NCI-H1930 (cell line): ENCODE measurements at regions not wholly inside any gene's neighbourhood (a gene's known extent, or its start where the extent isn't known, plus 50 kb on each side); places are given as distances from the start of the nearest gene placed in this dataset.

Source experiments
- DNase-seq, 2 experiments: peaks; one replicate each; lab custom pipeline; 2025; lab: John Stamatoyannopoulos, UW

DNA sequence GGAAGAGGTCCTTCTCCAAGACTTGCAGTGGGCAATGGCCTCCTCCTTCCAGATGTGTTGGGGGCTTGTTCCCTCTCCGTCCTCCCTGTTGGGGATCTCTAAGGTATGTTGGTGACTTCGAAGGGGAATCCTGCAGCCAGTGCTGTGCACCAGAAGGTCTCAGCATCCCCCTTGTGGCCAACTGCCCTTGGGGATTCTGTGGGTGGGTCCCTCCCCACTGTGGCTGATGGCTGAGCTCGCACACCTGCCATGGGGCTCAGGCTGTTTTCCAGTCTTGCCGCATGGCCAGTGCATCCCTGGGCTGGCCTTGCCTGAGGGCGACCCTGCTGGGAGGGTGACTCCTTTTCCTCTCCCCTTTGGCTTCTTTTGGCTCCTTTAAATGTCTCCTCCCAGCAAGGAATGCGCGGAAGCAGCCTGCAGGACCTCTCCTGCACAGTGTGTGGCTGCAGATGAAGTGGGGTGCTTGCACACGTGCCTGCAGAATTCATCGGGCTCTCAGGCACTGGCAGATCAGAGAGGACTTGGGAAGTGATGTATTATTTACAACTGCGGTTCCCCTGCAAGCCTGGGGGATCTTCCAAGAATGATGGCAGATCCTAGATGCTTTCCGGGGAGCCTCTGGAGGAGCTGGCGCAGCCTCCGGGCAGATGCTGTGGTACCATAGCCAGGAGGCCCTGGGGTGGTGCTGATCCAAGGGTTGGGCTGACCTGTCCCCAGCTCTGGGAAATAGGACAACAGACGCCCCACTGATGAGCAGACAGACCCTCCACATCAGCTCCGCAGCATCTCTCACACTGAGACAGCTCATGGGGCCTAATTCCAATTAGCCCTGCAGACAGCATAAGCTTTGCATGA is 410.0 kb downstream of the TCERG1L start:
- DNase-seq: no peak

GRCh38 chr10:130902471-130902870 is 409.1 kb downstream of the TCERG1L start:
- no peak for DNase-seq

DNA sequence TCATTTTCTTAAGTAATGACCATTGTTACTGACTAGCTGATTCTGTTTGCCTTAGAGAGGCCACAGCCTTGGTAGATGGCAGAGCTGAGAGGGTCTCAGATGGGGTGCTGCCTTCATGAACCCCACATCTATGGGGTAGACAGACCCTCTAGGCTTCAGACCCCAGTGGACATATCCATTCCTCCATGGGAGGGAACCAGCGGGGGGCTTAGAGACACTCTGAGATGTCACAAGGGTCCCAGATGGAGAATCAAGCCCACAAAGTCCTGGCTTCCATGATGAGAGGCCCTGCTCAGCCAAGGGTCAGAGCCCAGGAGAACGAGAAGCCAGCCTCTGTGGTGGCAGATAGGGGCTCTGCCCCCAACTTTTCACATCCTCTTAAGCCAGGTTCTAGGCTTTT is 408.6 kb downstream of the TCERG1L start:
- DNase-seq: no peak

DNA sequence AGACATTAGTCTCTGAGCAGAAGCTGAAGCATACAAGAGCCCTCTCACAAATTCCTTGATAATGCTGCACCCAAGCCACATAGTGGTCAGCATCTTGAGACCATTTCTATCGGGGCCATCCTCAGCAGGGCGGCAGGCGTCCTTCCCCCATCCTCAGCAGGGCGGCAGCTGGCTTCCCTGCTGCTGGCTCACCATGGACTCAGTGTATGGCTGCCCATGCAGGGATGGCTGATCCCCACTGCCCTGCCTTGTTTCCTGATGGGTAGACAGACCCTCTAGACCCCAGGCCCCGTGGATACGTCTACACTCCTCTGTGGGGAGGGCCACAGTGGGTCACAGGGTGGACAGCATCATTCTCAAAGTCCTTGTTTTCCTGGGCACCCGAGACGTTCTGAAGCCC is 406.8 kb downstream of the TCERG1L start:
- no peak for DNase-seq

- DNase-seq: no peak
Observed at GRCh38 chr10:130905386-130905785, 406.1 kb downstream of the TCERG1L start.

DNA sequence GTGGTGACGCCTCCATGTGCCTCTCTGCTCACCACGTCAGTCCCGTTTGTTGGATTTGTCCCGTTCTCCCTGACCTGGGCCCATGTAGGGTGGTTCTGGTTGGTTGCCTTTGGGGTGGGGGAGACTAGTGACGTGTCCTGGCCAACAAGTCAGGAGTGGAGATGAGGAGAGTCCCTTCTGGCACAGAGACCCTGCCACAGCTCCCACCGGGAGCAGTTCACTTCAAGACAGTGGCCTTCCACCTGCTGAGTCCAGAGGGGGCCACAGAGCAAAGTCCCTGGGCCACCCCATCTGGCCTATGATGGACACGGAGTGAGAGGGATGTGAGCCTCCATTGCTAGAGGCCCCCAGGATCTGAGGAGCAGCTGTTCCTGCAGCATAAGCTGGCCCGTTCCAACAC is 405.6 kb downstream of the TCERG1L start:
- no peak for DNase-seq

GRCh38 chr10:130910848-130911247 is 400.7 kb downstream of the TCERG1L start:
- DNase-seq: no peak

GRCh38 chr10:130913844-130914243 is 397.7 kb downstream of the TCERG1L start:
- DNase-seq: no peak

GRCh38 chr10:130914367-130914766 is 397.2 kb downstream of the TCERG1L start:
- no peak for DNase-seq

DNA sequence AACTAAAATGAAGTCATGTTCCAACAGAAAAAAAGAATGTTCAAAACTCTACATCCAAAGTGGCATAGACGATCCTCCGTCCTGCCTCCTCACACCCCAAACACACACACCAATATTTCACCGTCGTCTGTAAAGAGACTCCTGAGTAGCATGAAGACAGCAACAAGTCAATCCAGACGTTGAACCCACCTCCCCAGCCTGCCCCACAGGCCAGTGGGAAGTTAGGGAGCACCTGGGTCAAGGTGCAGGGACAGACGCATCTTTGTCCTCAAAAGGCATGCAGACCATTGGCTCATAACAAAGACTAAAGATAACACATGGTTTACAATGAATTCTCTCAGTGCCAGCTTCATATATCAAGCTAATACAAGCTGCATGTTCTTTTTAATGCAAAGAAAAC is 396.5 kb downstream of the TCERG1L start:
- DNase-seq: no peak

DNA sequence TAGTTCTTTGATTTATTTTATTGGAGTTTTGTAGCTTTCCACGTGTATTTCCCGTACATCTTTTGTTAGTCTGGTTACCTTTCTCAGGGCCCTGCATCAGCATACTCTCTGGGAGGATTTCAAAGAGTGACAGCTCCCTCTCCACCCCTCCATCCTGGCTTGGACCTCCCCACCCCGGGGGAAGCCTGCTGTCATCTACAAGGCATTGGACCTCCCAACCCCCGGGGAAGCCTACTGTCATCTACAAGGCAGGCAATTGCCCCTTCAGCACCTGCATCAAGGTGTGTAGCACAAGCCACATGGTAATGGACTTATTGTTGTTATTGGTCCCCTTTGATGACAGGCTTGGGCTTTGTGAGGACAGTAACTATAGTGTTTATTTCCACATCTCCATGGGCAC is 390.1 kb downstream of the TCERG1L start:
- DNase-seq: no peak

DNA sequence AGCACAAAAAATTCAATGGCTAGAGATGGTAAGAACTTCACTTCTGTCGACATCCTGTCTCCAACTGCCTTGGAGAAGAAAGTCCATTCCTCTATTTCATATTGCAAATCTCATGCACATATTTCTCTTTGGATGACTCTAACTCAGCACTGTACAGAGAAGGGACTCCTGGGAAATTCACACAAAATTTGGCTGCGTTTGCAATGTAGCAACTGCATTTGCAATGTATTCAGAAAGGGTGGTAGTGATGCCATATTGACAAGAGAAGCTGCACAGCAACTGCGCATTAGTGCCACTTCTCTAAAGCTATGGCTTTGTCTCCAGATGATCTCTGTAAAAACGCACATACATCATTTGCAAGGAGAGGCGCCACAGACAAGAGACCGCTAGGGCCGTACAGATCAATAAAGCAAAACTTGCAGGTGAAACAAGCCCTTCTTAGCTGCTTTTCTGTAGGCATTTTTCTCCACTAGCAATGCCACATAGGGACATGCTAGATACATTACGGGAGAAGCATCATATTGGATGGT is 389.5 kb downstream of the TCERG1L start:
- no peak for DNase-seq

DNA sequence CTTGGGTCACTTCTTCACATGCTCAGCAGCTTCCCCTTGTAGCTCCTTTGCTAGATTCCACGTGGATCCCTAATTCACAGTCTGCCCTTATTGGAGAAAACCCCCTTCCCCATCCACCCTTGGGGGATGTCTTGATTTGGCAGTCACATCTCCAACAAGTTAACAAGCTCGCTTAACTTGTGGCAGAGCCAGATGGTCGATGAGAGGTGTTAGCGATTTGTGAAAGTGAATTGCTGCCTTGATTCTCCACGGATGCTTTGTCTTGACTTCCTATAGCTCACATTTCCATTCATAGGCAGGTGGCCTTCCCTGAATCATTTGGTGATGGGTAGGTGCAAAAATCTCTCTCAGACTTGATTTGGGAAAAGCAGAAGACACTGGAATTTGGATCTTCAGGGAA is 387.9 kb downstream of the TCERG1L start:
- no peak for DNase-seq

- DNase-seq: no peak
Observed at GRCh38 chr10:130924138-130924819, 387.2 kb downstream of the TCERG1L start.

DNA sequence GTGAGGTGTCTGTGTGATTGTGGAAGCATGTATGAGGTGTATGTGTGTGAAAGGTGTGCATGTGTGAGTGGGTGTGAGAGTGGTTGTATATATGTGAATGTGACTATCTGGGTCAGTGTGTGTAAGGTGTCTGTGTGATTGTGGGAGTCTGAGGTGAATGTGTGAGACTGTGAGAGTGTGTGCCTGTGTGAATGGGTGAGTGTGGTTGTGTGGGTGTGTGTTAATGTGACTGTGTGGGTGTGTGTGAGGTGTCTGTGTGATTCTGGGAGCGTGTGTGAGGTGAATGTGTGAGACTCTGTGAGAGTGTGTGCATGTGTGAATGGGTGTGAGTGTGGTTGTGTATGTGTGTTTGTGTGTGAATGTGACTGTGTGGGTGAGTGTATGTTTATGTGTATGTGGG is 385.1 kb downstream of the TCERG1L start:
- no peak for DNase-seq

GRCh38 chr10:130927157-130927556 is 384.4 kb downstream of the TCERG1L start:
- DNase-seq: no peak

GRCh38 chr10:130928306-130928705 is 383.2 kb downstream of the TCERG1L start:
- DNase-seq: no peak

GRCh38 chr10:130929422-130930325 is 381.8 kb downstream of the TCERG1L start:
- no peak for DNase-seq

DNA sequence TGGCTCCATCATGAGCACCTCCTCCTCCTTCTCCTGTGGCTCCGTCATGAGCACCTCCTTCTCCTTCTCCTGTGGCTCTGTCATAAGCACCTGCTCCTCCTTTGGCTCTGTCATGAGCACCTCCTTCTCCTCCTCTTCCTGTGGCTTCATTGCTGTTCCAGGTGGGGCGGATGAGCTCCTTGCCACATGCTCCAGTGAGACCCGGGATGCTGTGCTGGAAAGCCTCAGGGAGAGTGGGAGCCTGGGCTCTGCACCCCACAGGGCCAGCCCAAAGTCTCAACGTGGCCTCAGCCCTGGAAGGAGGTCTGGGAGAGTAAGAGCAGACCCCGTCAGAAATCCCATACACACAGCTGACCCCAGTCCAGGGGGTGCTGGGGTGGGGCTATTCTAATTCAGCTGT is 380.7 kb downstream of the TCERG1L start:
- DNase-seq: no peak

GRCh38 chr10:130931256-130931655 is 380.3 kb downstream of the TCERG1L start:
- DNase-seq: no peak

DNA sequence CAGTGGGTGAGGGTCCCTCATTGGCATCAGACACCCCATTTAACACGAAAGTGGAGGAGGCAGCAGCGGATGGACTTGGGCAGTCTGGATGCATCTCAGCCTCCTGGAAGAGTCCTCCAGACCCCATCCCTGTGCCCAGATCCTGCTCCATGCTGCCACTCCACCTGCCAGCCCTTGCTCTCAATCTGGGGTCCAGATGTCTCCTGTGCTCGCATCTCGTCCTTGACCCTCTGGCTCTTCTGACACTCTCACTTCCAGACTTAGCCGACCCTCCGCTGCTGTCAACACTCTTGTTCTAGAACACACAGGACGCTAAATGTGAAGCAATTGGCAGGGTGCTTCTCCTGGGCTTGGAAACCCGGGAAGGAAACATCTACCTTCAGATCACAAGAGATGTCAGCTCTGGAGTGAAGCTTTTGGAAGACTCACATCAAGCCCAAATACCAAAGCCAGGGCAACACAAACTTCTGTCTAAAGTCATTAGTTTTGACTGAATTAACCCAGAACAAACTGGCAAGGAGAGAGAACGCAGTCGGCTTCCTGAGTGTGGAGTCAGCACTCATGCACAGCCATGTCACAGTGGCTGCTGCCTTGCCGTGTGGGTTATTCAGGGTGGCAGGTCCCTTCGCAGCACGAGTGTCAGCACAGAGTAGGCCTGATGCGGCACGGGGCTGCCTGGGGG is 379.1 kb downstream of the TCERG1L start:
- DNase-seq: no peak

DNA sequence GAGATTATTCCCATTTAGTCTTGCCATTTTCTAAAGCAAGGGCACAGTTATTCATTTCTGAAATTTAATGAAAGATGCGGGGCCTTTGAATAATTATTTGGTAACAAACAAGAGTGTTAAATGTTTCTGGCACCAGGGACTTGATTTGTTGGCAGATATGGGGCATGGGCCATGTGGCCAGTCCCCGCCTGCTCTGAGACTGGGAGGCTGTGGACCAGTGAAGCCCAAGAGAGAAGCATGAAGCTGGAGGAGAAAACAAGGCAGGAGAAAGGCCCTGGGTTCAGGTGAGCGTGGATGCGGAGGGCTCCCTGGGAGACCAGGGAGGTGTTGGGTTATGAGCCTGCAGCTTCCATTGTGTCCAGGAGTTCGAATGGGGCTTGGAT is 378.5 kb downstream of the TCERG1L start:
- DNase-seq: no peak
